Natural killer cell (primary cell): ENCODE measurements at regions not wholly inside any gene's neighbourhood (a gene's known extent, or its start where the extent isn't known, plus 50 kb on each side); places are given as distances from the start of the nearest gene placed in this dataset.
"Not testable (repeated sequence)": the region's sequence is repeated elsewhere in the genome, so short reads cannot be mapped to it uniquely, and the experiment has no call there.

ENCODE experiments used
- ATAC-seq, 3 donors: fragments of 150-1000 bp in 2 of 3; fragments of 200-7000 bp in 1 of 3; cut with Tn5 transposase; 1 replicate in 1 of 3; 2 replicates in 2 of 3; pipeline ENCODE4 v1.10.0; 2021; ENCODE audit warnings: mild to moderate bottlenecking in 2 of 3, moderate library complexity in 2 of 3
- DNase-seq, 2 donors: peaks; one replicate each; pipeline versions ENCODE4 v3.0.0 to v3.0.0-alpha.2; 2013 to 2021; ENCODE audit warnings: mixed read lengths in 1 of 2
- H3K27ac ChIP-seq: one replicate; pipeline ENCODE4 v1.5.1; 2013; ENCODE audit warnings: mild to moderate bottlenecking, low read length
- H3K27me3 ChIP-seq: one replicate; pipeline ENCODE4 v1.6.1; 2013; ENCODE audit warnings: low read length; ENCODE audit not compliant: control insufficient read depth, insufficient read depth
- H3K36me3 ChIP-seq: one replicate; pipeline ENCODE4 v1.6.1; 2013; ENCODE audit warnings: low read length; ENCODE audit not compliant: control insufficient read depth, insufficient read depth
- H3K4me1 ChIP-seq: one replicate; pipeline ENCODE4 v1.6.1; 2013; ENCODE audit warnings: low read length; ENCODE audit not compliant: control insufficient read depth, insufficient read depth
- H3K4me3 ChIP-seq: one replicate; pipeline ENCODE4 v1.5.1; 2013; ENCODE audit warnings: low read length
- H3K9me3 ChIP-seq: one replicate; pipeline ENCODE4 v1.6.1; 2013; ENCODE audit warnings: low read length; ENCODE audit not compliant: control insufficient read depth, insufficient read depth
- H3K27ac Mint-ChIP-seq, 2 donors: one replicate each; pipeline ENCODE4 v1.8.0; 2022; ENCODE audit warnings: mild to moderate bottlenecking in 2 of 2, mixed read lengths in 2 of 2, moderate library complexity in 1 of 2
- H3K27me3 Mint-ChIP-seq, 2 donors: one replicate each; pipeline ENCODE4 v1.8.0; 2022; ENCODE audit warnings: low read depth in 2 of 2, mixed read lengths in 2 of 2
- H3K36me3 Mint-ChIP-seq: one replicate; pipeline ENCODE4 v1.8.0; 2022; ENCODE audit warnings: mixed read lengths
- H3K4me1 Mint-ChIP-seq, 2 donors: one replicate each; pipeline ENCODE4 v1.8.0; 2022; ENCODE audit warnings: mixed read lengths in 2 of 2
- H3K4me3 Mint-ChIP-seq: one replicate; pipeline ENCODE4 v1.8.0; 2022; ENCODE audit warnings: mild to moderate bottlenecking, moderate library complexity, mixed read lengths
- H3K9me3 Mint-ChIP-seq, 2 donors: one replicate each; pipeline ENCODE4 v1.8.0; 2022; ENCODE audit warnings: mixed read lengths in 2 of 2
- WGBS: methylation state at CpG from one replicate; pipeline ENCODE4 v1.1.7; 2013; ENCODE audit warnings: missing lambda C conversion rate; ENCODE audit not compliant: insufficient coverage; 5-methylcytosine and 5-hydroxymethylcytosine counted together
- intact Hi-C: fragments of 100-400 bp; cut with micrococcal nuclease; formaldehyde crosslinking; loops from one replicate; pipeline ENCODE4 v1.14.2; 2022
- TF ChIP-seq, protein P1 (sequence below): fragments of 200-600 bp; IDR thresholded peaks from one replicate; pipeline ENCODE4 v1.8.0; 2022; ENCODE audit warnings: antibody characterized with exemption

DNA sequence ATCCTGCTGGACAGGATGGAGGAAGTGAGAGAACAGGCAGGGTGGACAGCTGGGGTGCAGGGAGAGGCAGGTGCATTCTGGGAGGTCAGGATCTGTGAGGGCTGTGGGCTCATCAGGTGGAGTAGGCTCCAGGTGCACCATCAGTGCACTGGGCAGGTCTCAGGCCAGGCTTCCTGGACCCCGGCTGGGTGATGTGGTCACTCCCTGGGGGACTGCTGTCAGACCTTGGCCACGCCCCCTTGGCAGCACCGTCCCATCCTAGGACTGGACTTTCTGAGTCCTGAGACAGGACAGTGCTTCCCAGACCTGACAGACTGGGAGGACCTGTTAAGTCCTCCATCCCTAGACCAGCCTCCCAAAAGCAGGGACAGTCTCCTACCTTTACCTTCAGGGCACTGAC is 626.7 kb upstream of the DEFB115 start:
- Histone ChIP-seq H3K36me3 (no peaks in the 10 kb centered on the region), H3K9me3 (peaks cover 13% of the 10 kb centered on the region), H3K27ac (no peak overlapping the region), H3K4me3 (no peak overlapping the region), H3K27me3 (no peaks in the 10 kb centered on the region), H3K4me1 (no peaks in the 10 kb centered on the region)
- intact Hi-C loops: no loop called here
- DNase-seq (no peak), ATAC-seq (no peak)
- TF ChIP-seq, protein P1, sequence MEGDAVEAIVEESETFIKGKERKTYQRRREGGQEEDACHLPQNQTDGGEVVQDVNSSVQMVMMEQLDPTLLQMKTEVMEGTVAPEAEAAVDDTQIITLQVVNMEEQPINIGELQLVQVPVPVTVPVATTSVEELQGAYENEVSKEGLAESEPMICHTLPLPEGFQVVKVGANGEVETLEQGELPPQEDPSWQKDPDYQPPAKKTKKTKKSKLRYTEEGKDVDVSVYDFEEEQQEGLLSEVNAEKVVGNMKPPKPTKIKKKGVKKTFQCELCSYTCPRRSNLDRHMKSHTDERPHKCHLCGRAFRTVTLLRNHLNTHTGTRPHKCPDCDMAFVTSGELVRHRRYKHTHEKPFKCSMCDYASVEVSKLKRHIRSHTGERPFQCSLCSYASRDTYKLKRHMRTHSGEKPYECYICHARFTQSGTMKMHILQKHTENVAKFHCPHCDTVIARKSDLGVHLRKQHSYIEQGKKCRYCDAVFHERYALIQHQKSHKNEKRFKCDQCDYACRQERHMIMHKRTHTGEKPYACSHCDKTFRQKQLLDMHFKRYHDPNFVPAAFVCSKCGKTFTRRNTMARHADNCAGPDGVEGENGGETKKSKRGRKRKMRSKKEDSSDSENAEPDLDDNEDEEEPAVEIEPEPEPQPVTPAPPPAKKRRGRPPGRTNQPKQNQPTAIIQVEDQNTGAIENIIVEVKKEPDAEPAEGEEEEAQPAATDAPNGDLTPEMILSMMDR: no peak
- H3K27ac Mint-ChIP-seq: no peak overlapping the region
- WGBS: 67% methylated on average over 3 of the region's 3 CpGs
- peaks cover 9 to 20% of the 10 kb centered on the region in 2 donors for H3K9me3 Mint-ChIP-seq
- no peak overlapping the region for H3K4me3 Mint-ChIP-seq
- no peaks in the 10 kb centered on the region for H3K27me3 Mint-ChIP-seq
- no peaks in the 10 kb centered on the region for H3K36me3 Mint-ChIP-seq
- no peaks in the 10 kb centered on the region for H3K4me1 Mint-ChIP-seq

DNA sequence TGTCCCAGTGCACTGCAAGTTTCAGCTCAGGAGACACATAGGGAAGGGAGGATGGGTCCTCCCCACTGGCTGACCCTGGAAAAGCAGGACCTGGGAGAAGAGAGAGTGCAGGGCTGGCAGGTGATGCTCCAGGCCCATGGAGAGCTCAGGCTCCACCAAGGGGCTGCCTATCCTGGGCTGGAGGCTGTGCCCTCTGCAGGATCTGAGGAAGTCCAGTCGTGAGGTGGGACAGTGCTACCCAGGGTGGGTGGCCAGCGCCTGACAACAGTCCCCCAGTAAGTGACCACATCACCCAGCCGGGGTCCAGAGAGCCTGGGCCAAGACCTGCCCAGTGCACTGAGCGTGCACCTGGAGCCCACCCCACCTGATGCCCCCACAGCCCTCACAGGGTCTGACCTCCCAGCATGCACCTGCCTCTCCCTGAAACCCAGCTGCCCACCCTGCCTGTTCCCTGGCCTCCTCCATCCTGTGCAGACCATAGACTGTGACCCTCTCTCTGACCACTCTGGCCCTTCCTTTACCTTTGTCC is 626.1 kb upstream of the DEFB115 start:
- WGBS: 46% methylated on average over 4 of the region's 4 CpGs
- ATAC-seq, H3K27ac Mint-ChIP-seq, H3K36me3 Mint-ChIP-seq, H3K27me3 Mint-ChIP-seq, H3K4me1 Mint-ChIP-seq, H3K27ac ChIP-seq, H3K4me1 ChIP-seq, intact Hi-C loops, H3K27me3 ChIP-seq, H3K4me3 Mint-ChIP-seq, H3K4me3 ChIP-seq, H3K36me3 ChIP-seq, DNase-seq: not testable (repeated sequence)
- peaks cover 13% of the 10 kb centered on the region for H3K9me3 ChIP-seq
- peaks cover 9 to 20% of the 10 kb centered on the region in 2 donors for H3K9me3 Mint-ChIP-seq

DNA sequence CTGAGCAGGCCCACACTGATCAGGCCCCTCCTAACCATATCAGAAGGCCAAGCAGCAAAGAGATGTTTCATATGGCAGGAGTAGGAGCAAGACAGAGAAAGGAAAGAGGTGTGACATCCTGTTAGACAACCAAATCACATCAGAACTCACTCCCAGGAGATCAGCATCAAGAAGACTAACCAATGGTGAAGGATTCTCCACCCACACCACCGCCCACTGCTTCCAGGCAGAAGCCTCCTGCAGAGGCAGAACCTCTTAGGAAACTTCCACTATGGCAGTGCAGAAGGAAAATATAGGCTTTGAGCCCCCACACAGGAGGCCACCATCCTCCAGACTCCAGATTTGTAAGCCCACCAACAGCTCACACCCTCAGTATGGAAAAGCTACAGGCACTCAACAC is 624.7 kb upstream of the DEFB115 start:
- peaks cover 7 to 18% of the 10 kb centered on the region in 2 donors for H3K9me3 Mint-ChIP-seq
- H3K36me3 Mint-ChIP-seq, intact Hi-C loops, H3K36me3 ChIP-seq, H3K4me1 ChIP-seq, DNase-seq, H3K4me3 Mint-ChIP-seq, H3K27me3 ChIP-seq, H3K4me3 ChIP-seq, ATAC-seq, H3K27me3 Mint-ChIP-seq, H3K4me1 Mint-ChIP-seq, H3K27ac Mint-ChIP-seq, H3K27ac ChIP-seq: not testable (repeated sequence)
- WGBS: 65% methylated on average over 1 of the region's 1 CpG
- H3K9me3 ChIP-seq: peaks cover 13% of the 10 kb centered on the region

DNA sequence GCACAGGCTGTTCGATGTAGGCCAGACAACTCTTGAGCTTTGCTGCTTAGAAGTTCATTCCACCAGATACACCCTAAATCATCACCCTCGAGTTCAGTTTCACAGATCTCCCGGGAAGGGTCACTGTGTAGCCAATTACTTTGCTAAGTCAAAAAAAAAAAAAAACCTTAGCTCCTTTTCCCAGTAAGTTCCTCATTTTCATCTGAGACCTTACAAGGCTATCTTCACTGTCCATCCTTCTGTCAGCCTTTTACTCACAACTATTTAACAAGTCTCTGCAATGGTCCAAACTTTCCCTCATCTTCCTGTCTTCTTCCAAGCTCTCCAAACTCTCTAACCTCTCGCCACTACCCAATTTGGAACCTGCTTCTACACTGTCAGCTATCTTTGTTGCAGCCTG is 615.9 kb upstream of the DEFB115 start:
- 67% methylated on average over 4 of the region's 4 CpGs for WGBS

DNA sequence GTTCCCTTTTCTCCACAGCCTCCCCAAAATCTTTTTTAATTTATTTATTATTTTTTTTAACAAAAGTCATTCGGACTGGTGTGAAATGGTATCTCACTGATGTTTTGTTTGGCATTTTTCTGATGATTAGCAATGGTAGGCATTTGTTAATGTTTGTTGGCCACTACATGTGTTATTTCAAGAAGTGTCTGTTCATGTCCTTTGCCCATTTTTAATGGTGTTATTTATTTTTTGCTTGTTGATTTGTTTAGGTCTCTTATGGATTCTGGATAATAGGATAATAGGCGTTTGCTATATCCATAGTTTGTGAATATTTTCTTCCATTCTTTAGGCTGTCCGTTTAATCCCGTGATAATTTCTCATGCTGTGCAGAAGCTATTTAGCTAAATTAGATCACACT is 596.5 kb upstream of the DEFB115 start:
- DNase-seq, H3K36me3 Mint-ChIP-seq, H3K4me1 Mint-ChIP-seq, H3K9me3 Mint-ChIP-seq, H3K27me3 ChIP-seq, H3K27me3 Mint-ChIP-seq, H3K4me3 Mint-ChIP-seq, H3K4me1 ChIP-seq, H3K4me3 ChIP-seq, intact Hi-C loops, ATAC-seq, H3K27ac Mint-ChIP-seq, H3K27ac ChIP-seq, H3K36me3 ChIP-seq, H3K9me3 ChIP-seq: not testable (repeated sequence)
- 86% methylated on average over 4 of the region's 4 CpGs for WGBS

More for the DNA sequence above, 615.9 kb upstream of the DEFB115 start:
- H3K36me3 Mint-ChIP-seq, intact Hi-C loops, H3K4me1 ChIP-seq, H3K4me3 ChIP-seq, ATAC-seq, H3K36me3 ChIP-seq, H3K9me3 ChIP-seq, H3K4me3 Mint-ChIP-seq, H3K27ac ChIP-seq, H3K4me1 Mint-ChIP-seq, H3K27me3 Mint-ChIP-seq, H3K27ac Mint-ChIP-seq, DNase-seq, H3K27me3 ChIP-seq: not testable (repeated sequence)
- peaks cover 13 to 21% of the 10 kb centered on the region in 2 donors for H3K9me3 Mint-ChIP-seq

DNA sequence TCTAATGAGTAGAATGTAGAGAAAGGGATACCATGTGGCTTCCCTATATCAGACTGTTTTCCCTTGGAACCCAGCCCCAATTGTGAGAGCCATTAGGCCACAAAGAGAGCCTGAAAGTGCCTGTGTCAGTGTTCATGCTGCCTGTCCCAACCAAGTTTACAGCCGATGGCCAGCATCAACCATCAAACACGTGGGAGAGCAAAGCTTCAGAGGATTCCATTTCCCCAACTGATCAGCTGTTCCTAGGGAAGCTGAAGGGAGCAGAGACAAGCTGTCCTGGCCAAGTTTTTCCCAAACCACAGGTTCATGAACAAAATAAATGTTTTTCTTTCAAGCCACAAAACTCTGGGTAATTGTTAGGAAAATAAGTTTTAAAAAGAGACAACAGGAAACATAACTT is 589.0 kb upstream of the DEFB115 start:
- H3K9me3 ChIP-seq, H3K4me1 Mint-ChIP-seq, H3K27me3 Mint-ChIP-seq, H3K4me1 ChIP-seq, H3K36me3 ChIP-seq, DNase-seq, H3K27me3 ChIP-seq, H3K27ac Mint-ChIP-seq, intact Hi-C loops, H3K4me3 Mint-ChIP-seq, H3K9me3 Mint-ChIP-seq, H3K27ac ChIP-seq, ATAC-seq, H3K4me3 ChIP-seq, H3K36me3 Mint-ChIP-seq: not testable (repeated sequence)
- 67% methylated on average over 2 of the region's 2 CpGs for whole genome bisulfite sequencing

DNA sequence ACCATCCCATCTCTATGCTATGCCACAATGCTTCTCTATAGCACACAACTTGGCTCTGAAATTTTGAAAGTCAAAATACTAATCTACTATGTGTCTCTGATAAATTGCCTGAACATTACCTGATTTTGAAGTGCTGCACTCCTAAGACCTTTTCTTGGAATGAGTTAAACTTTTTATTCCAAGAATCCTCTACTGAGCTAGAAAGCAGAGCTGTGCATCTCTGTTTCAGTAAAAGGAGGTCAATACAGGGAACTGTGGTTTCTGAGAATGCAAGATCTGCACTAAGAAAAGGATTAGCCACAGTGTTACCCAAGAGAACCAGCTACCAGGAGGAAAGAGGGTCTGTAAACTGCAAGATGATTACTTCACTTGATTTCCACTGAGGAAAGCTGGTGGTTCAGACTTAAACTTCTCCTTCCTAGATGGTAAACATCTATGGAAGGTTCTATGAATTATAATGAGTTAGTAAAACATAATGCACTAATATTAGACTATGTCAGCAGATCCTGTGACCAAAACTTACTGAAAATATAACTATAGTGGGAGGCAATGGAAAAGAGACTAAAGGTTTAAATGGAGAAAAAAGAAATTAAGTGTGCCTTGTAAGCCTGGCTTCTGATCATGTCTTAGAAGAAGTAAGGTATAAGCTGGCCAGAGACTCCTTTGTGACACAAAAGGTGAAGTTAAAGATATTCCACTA is 588.0 kb upstream of the DEFB115 start:
- H3K4me3 ChIP-seq, H3K27ac ChIP-seq, H3K4me3 Mint-ChIP-seq, H3K27ac Mint-ChIP-seq, H3K36me3 Mint-ChIP-seq, intact Hi-C loops, H3K9me3 ChIP-seq, H3K27me3 Mint-ChIP-seq, H3K9me3 Mint-ChIP-seq, ATAC-seq, H3K36me3 ChIP-seq, H3K4me1 ChIP-seq, H3K4me1 Mint-ChIP-seq, DNase-seq, H3K27me3 ChIP-seq: not testable (repeated sequence)
